ENCODE measurements at regions not wholly inside any gene's neighbourhood (a gene's known extent, or its start where the extent isn't known, plus 50 kb on each side); places are given as distances from the start of the nearest gene placed in this dataset.
"Not testable (repeated sequence)": the region's sequence is repeated elsewhere in the genome, so short reads cannot be mapped to it uniquely, and the experiment has no call there.

DNA sequence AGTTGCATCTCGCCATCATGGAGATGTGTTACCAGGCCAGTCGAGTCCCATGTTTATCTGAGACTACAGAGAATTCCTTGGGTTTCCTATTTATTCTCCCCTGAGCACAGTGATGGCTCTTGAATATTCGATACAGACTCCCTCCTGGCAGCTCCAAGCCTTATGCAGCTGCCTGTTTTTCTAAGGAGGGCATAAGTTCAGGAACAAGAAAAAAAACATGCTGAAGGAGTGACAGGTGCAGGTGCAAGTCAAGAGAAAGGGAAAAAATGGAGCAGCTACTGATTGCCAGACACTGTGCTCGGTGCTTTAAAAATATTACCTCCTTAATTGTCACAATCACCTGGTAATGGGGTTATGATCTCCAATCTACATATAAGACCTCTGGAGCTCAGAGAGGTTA lies 177.2 kb upstream of the DPP10 start:
- no peak for DNase-seq

DNA sequence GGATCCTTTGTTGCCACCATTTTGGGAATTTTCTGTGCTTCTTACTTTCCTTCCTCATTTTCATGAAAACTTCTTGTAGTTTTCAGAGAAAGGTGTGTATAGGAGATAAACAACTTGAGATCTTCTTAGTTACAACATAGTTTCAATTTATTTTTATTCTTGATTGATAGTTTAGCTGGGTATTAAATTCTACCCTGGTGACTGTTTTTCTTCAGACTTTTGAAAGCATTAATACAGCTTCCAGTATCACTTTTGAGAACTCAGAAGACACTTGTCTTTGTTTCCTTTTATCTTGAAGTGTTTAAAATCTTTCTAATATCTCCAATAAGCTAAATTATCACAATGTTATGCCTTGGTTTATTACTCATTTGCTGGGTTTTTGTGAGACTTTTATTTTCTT lies 167.5 kb upstream of the DPP10 start:
- Histone ChIP-seq H3K36me3 (no peaks in the 10 kb centered on the region), H3K4me3 (no peak overlapping the region), H3K27me3 (no peaks in the 10 kb centered on the region), H3K9me3 (peaks cover 4% of the 10 kb centered on the region; the same call in 1 of the 2 replicates)
- DNase-seq, result no peak

More for the DNA sequence above, 177.2 kb upstream of the DPP10 start:
- H3K36me3 ChIP-seq, result no peaks in the 10 kb centered on the region
- no peaks in the 10 kb centered on the region for H3K27me3 ChIP-seq
- H3K9me3 ChIP-seq, result no peaks in the 10 kb centered on the region
- H3K4me3 ChIP-seq, result no peak overlapping the region

DNA sequence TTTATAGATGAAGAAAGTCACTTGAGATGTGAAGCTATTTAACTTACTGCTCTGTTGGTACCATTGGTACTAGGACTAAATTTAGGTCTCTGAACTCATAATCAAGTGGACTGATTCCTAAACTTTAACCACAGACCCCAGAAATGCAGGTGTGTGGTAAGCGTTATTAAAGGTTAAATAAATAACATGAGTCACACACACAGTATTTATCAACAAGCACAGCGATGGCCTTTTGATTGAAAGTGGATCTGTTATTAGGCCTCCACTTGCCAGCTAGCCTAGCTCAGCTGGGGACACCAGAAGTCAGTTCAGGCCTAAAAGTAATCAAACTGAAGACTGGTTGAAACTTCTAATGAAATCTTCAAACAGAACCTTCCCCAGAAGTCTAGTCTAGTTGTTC lies 161.3 kb upstream of the DPP10 start:
- Histone ChIP-seq H3K9me3 (0 out of 2 replicates have a peak, but pooled peaks cover 2% of the 10 kb centered on the region), H3K36me3 (no peaks in the 10 kb centered on the region), H3K4me3 (no peak overlapping the region), H3K27me3 (0 out of 2 replicates have a peak, but pooled peaks cover 3% of the 10 kb centered on the region)
- no peak for DNase-seq

DNA sequence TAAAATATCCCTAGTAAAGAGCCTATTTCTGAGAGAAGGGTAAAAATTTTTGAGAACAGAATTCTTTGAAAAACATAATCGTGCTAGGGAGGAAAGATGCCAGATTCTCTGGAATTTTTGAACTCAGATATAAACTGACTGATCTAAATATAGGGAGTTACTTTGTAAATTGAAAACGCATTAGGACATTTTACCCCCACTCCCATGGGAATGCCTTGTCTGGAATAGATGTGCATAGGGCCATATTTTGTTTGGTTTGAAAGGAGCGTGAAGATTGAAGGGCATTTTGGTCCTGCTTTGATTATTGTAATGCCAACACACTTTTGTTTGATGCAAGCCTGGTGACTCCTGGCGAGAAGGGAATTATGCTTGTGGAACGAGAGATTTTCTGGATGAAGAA lies 158.7 kb upstream of the DPP10 start:
- 0 out of 2 replicates have a peak, but pooled peaks cover 2% of the 10 kb centered on the region for H3K9me3 ChIP-seq
- no peak overlapping the region for H3K4me3 ChIP-seq
- 0 out of 2 replicates have a peak, but pooled peaks cover 3% of the 10 kb centered on the region for H3K27me3 ChIP-seq
- H3K36me3 ChIP-seq, result no peaks in the 10 kb centered on the region
- no peak for DNase-seq

DNA sequence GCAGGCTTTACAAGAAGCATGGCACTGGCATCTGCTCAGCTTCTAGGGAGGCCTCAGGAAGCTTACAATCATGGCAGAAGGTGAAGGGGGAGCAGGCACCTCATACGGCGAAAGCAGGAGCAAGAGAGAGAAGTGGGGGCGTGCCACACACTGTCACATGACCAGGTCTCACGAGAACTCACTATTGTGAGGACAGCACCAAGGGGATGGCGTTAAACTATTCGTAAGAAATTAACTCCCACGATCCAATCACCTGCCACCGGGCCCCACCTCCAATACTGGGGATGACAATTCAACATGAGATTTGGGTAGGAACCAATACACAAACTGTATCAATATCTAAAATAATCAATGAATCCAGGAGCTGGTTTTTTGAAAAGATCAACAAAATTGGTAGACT lies 156.0 kb upstream of the DPP10 start:
- Histone ChIP-seq H3K4me3 (no peak overlapping the region), H3K27me3 (0 out of 2 replicates have a peak, but pooled peaks cover 3% of the 10 kb centered on the region), H3K36me3 (no peaks in the 10 kb centered on the region), H3K9me3 (0 out of 2 replicates have a peak, but pooled peaks cover 2% of the 10 kb centered on the region)
- no peak for DNase-seq

DNA sequence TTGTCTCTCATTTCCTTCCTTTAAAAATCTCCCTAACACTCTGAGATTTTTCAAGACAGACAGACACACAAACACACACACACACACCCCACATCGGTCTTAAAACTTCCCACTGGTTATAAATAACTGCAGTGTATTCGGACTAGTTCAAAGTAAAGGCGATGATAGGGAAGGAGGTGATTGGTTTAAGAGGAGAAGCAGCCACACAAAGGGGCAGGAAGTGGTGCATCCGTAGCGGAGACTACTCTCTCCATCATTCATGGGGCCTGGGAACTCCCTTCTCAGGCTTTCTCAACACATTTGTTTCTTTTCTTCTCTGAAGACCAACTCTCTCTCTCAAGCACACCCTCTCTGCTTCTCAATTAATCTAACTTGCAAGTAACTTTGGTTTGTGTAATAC lies 149.1 kb upstream of the DPP10 start:
- Histone ChIP-seq H3K27me3 (no peaks in the 10 kb centered on the region; the same call in 1 of the 2 replicates), H3K4me3 (no peak overlapping the region), H3K36me3 (no peaks in the 10 kb centered on the region), H3K9me3 (no peaks in the 10 kb centered on the region)
- DNase-seq, result no peak

DNA sequence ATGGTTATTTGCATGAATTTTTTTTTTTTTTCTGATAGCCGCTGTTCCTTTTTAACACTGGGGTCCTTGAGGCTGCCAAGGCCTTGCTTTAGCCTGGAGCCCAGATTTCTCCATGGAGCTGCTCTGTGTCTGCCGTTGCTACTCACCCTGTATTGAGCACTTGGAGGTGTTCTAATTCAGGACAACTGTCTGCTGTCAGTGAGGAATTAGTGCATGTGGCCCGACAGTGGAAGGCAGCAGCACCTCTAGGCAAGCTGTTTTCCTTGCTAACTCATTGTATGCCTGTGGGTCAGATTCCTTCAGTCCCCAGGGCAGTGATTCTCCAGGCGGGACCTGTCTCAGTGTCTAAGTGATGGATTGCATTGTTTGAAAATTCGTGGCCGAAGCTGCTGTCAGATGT lies 147.7 kb upstream of the DPP10 start:
- no peak overlapping the region for H3K4me3 ChIP-seq
- no peaks in the 10 kb centered on the region; the same call in 1 of the 2 replicates for H3K27me3 ChIP-seq
- H3K9me3 ChIP-seq, result no peaks in the 10 kb centered on the region
- DNase-seq, result no peak
- no peaks in the 10 kb centered on the region for H3K36me3 ChIP-seq

DNA sequence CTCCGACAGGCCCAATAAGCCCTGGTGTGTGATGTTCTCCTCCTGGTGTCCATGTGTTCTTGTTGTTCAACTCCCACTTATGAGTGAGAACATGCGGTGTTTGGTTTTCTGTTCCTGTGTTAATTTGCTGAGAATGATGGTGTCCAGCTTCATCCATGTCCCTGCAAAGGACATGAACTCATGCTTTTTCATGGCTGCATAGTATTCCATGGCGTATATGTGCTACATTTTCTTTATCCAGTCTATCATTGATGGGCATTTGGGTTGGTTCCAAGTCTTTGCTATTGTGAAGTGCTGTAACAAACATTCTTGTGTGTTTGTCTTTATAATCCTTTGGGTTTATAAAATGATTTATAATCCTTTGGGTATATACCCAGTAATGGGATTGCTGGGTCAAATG lies 142.1 kb upstream of the DPP10 start:
- H3K4me3 ChIP-seq, H3K27me3 ChIP-seq, DNase-seq, H3K36me3 ChIP-seq, H3K9me3 ChIP-seq: not testable (repeated sequence)

DNA sequence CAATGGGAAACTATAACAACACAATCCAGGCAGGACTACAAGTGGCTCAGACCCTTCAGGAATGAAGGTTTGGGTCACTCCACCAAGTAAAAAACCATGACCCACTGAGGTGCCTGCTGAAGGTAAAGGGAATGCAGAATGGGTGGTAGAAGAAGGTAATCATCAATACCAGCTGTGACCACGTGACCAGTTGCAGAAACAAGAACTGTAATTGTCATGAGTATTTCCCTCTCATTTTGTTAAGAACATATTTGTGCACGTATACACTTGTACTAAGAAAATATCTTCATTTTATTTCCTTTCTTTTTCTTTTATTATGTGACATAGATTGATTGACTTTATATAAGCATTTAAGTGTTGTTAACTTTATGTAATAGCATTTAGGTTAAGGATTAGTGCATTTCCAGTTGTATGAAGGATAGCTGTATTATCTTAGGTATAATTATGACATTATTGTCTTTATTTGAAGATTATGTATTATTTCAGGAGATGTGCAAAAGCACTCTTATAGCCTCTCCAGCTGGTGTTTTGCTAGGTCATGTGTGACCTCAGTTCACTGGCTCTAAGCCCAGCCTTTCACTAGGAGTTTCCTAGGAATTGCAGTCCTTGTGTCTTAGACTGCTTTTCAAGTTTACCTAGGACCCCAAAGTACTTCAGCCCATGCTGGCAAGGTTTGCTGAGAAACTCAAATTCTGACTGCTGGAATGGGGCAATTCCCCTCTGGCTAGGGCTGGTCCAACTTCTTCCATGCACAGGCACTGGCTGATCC lies 125.7 kb upstream of the DPP10 start:
- DNase-seq, result no peak
- H3K36me3 ChIP-seq, result no peaks in the 10 kb centered on the region
- H3K27me3 ChIP-seq, result no peaks in the 10 kb centered on the region
- H3K9me3 ChIP-seq, result no peaks in the 10 kb centered on the region
- no peak overlapping the region for H3K4me3 ChIP-seq

DNA sequence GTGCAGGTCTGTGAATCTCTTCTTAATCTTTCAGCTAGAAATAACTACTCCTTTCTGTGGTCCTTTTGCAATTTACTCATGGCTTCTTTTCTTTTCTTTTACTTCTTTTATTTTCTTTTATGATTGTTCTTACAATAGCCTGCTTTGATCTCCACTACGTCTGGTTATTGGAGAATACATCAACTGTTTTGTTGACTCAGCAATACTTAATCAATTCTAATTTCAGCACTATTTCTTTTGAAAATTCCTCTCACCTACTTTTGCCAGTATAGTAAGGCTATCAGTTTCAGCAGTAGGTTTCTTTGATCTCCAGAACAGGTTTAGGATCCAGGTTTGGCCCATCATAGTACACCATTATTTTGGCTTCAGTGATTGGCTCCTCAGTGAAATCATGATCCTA lies 111.8 kb upstream of the DPP10 start:
- no peak overlapping the region for H3K4me3 ChIP-seq
- no peaks in the 10 kb centered on the region for H3K9me3 ChIP-seq
- H3K27me3 ChIP-seq, result no peaks in the 10 kb centered on the region; the same call in 1 of the 2 replicates
- no peak for DNase-seq
- H3K36me3 ChIP-seq, result no peaks in the 10 kb centered on the region

DNA sequence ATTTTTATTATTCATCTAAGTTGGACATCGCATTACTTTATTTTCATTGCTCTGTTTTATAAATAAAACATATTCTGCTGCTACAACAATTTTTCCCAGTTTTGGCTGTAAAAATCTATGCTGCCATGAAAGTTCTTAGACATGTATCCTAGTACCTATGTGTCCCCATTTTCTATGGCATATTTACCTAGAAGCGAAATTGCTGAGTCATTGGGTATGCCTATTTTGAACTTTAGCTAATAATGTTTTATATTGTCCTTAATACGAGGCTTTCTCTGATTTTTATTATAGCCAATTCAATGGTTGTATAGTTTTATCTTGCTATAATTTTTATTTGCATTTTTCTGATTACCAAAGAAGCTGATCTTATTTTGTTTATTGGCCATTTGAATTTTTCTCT lies 110.5 kb upstream of the DPP10 start:
- no peaks in the 10 kb centered on the region for H3K9me3 ChIP-seq
- H3K36me3 ChIP-seq, result no peaks in the 10 kb centered on the region
- no peaks in the 10 kb centered on the region; the same call in 1 of the 2 replicates for H3K27me3 ChIP-seq
- no peak overlapping the region for H3K4me3 ChIP-seq
- no peak for DNase-seq

DNA sequence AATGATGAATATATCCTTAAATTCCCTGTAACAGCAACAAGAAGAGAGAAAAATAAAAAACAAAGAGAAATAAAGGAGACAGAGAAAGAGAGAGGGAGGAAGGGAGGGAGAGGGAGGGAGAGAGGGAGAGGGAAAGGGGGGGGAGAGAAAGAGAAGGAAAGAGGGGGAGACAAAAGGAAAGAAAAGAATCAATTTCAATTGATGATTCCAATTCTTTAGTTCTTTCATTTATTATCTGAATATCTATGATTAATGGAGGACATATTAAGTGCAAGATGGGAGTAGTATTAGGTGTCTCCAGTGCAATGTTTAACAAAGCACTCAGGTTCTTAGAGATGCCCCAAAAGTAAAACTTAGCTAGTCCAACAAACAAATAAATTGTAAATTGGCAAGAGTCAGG lies 97.2 kb upstream of the DPP10 start:
- DNase-seq, result no peak
- Histone ChIP-seq H3K9me3 (no peaks in the 10 kb centered on the region), H3K36me3 (no peaks in the 10 kb centered on the region), H3K4me3 (no peak overlapping the region), H3K27me3 (no peaks in the 10 kb centered on the region; the same call in 1 of the 2 replicates)

DNA sequence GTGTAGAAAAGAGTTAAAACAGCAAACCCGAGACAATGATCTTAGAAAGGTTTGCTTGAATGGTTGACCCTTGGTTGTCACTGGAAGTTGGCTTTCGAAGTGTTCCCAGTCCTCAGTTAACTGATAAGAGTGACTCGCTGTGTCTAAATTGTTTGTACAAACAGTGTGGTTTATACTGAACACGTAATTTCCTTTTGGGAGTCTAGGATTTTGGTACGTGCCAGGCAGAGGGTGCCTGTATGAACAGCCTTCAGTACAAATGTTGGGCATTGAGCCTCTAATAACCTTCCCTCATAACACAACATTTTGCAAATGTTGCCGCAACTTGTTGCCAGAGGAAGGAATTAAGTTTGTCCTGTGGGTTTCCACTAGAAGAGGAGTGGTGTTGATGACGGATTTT lies 95.8 kb upstream of the DPP10 start:
- DNase-seq, result no peak
- Histone ChIP-seq H3K27me3 (no peaks in the 10 kb centered on the region; the same call in 1 of the 2 replicates), H3K9me3 (no peaks in the 10 kb centered on the region), H3K36me3 (no peaks in the 10 kb centered on the region), H3K4me3 (no peak overlapping the region)

DNA sequence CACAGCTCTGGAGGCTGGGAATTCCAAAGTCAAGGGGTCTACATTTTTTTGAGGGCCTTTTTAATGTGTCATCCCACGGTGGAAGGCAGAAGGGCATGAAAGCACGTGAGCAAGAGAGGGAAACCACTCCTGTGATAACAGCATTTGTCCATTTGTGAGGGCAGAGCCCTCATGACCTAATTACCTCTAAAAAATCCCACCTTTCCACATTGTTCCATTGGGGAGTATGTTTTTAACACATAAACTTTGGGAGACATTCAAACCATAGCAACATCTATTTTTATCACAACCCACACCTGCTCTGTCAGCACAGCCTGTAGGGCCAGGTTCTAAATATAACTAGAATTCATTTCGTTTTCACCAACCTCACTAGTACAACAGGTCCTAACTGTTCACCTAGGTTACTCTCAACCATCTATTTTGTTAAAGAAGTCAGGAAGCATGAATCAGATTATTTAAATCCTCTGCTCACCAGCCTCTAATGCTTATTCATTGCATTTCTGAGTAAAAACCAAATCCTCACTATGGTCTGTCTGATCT lies 92.2 kb upstream of the DPP10 start:
- no peaks in the 10 kb centered on the region for H3K27me3 ChIP-seq
- H3K4me3 ChIP-seq, result no peak overlapping the region
- H3K9me3 ChIP-seq, result no peaks in the 10 kb centered on the region
- no peaks in the 10 kb centered on the region for H3K36me3 ChIP-seq
- no peak for DNase-seq

DNA sequence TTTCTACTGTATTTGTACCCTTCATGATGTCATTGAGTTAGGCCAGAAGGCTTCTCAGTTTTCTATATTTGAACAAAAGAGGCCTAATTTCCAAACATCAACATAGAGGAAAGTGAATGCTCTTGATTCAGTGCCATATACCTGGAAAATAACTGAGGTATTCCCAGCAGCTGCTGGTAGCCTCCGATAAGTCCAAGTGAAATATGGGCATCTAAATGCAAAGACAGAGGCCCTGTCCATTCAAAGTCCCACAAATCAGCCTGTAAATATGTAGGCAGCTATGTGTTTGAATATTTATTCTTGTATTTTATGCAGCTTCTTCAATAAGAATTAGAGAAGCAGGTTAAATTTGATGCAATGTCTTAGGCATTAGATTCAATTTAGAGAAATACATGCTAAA lies 89.5 kb upstream of the DPP10 start:
- DNase-seq, result no peak
- Histone ChIP-seq H3K27me3 (no peaks in the 10 kb centered on the region), H3K4me3 (no peak overlapping the region), H3K9me3 (no peaks in the 10 kb centered on the region), H3K36me3 (no peaks in the 10 kb centered on the region)

DNA sequence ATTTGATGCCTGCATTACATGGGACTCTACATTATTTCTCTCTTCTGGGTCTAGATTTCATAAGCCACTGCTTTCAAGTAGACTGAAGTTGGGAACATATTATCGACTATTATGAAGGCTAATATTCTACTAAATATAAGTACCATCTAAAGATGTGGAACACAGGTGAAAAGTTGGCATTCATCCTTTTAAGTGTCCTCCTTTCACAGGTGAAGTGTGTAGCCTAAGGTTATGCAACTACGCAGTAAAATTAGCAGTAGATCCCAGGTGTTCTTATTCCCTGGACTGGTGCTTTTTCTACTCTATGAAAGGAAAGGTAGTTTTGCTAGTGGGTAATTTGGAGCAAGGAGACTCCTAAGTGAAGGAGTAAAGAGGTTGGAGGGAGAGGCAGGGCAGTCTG lies 88.2 kb upstream of the DPP10 start:
- no peak for DNase-seq
- no peaks in the 10 kb centered on the region for H3K36me3 ChIP-seq
- no peak overlapping the region for H3K4me3 ChIP-seq
- no peaks in the 10 kb centered on the region for H3K9me3 ChIP-seq
- no peaks in the 10 kb centered on the region for H3K27me3 ChIP-seq

DNA sequence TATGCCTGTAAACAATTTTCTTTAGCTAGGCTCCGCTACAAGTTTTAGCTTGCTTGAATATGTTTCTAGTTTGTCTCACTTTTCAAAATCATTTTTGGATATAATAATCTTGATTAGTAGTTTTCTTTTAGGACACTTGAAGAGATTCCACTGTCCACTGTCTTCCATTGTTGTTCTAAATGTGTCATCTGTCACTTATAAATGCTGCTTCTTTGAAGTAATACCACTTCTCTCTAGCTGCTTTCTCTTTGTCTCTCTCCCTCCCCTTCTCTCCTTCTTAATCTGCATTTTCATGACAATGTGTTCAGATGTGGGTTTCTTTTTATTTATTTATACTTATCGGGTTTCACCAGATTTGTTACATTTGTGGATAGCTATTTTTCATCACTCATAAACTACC lies 73.7 kb upstream of the DPP10 start:
- Histone ChIP-seq H3K9me3 (peaks cover 14% of the 10 kb centered on the region), H3K36me3 (no peaks in the 10 kb centered on the region), H3K4me3 (no peak overlapping the region), H3K27me3 (no peaks in the 10 kb centered on the region)
- no peak for DNase-seq

DNA sequence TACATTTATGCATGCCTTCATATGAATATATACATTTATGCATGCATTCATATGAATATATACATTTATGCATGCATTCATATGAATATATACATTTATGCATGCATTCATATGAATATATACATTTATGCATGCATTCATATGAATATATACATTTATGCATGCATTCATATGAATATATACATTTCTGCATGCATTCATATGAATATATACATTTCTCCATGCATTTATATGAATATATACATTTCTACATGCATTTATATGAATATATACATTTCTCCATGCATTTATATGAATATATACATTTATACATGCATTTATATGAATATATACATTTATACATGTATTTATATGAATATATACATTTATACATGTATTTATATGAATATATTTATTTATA lies 70.7 kb upstream of the DPP10 start:
- H3K4me3 ChIP-seq, H3K36me3 ChIP-seq, H3K27me3 ChIP-seq, DNase-seq: not testable (repeated sequence)
- H3K9me3 ChIP-seq, result peaks cover 14% of the 10 kb centered on the region

All from MG63 (cell line).